ENCODE measurements at regions not wholly inside any gene's neighbourhood (a gene's known extent, or its start where the extent isn't known, plus 50 kb on each side); places are given as distances from the start of the nearest gene placed in this dataset.

DNA sequence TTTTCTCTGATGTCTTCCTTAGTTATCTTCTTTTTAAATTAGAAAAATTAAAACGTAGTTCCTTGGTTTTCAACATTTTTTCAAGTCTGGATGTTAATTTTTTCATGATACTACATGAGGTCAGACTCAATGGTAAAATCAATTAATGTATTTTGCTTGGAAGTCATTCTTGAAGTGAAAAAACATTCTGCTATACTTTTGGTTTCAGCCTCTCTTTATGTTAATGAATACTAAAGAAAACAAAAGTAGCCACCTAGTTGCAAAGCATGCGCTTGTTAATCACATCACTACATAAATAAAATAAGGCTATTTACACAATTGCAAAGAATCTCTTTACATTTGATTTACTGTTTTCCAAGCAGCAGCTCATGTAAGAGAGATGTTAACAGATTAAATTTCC lies 170.4 kb downstream of the LIPI start:
- TF ChIP-seq BHLHE40 (IDR thresholded peaks at IDR 0.05; ENCODE audit: borderline replicate concordance) = no peak
- TF ChIP-seq FOXM1 (IDR thresholded peaks at IDR 0.05; ENCODE audit: borderline replicate concordance) = no peak
- no peak for TF ChIP-seq SP1 (IDR thresholded peaks at IDR 0.05)
- no peak for TF ChIP-seq LEF1 (IDR thresholded peaks at IDR 0.05; ENCODE audit: borderline replicate concordance)
- no peak for TF ChIP-seq TARDBP (IDR thresholded peaks at IDR 0.05)
- TF ChIP-seq ARNT (IDR thresholded peaks at IDR 0.05) = no peak
- TF ChIP-seq ELF4 (IDR thresholded peaks at IDR 0.05) = no peak
